Kidney (tissue), 13 donors: ENCODE measurements at regions not wholly inside any gene's neighbourhood (a gene's known extent, or its start where the extent isn't known, plus 50 kb on each side); places are given as distances from the start of the nearest gene placed in this dataset.

ENCODE experiments used
- DNase-seq, 5 donors: peaks; one replicate each; pipeline ENCODE4 v3.0.0-alpha.2; 2013 to 2020
- FAIRE-seq: peaks from 2 replicates; lab custom pipeline; 2012; peaks lifted over from hg19 to GRCh38; lab: Jason Lieb, UNC
- H3K27ac ChIP-seq, 2 donors: one replicate each; pipeline ENCODE4 v1.7.0; 2013; ENCODE audit warnings: low read depth in 2 of 2, low read length in 2 of 2, inconsistent platforms in 1 of 2
- H3K27me3 ChIP-seq: one replicate; pipeline ENCODE4 v1.7.1; 2013; ENCODE audit warnings: low read length, inconsistent platforms; ENCODE audit not compliant: control insufficient read depth, insufficient read depth
- H3K36me3 ChIP-seq, 3 donors: one replicate each; pipeline versions ENCODE4 v1.7.0 to v1.7.1; 2013; ENCODE audit warnings: low read length in 3 of 3, control low read depth in 1 of 3, inconsistent platforms in 1 of 3; ENCODE audit not compliant: insufficient read depth in 3 of 3, control insufficient read depth in 2 of 3
- H3K4me1 ChIP-seq, 3 donors: one replicate each; pipeline versions ENCODE4 v1.7.0 to v1.7.1; 2013; ENCODE audit warnings: low read length in 3 of 3, inconsistent platforms in 1 of 3, low read depth in 1 of 3; ENCODE audit not compliant: control insufficient read depth in 2 of 3, insufficient read depth in 2 of 3
- H3K4me3 ChIP-seq, 3 donors: one replicate each; pipeline versions ENCODE4 v1.7.0 to v1.8.1; 2013; ENCODE audit warnings: low read length in 3 of 3, control low read depth in 1 of 3, inconsistent platforms in 1 of 3
- H3K9ac ChIP-seq, 3 donors: one replicate each; pipeline versions ENCODE4 v1.7.0 to v1.7.1; 2013; ENCODE audit warnings: low read length in 3 of 3, control low read depth in 1 of 3, inconsistent platforms in 1 of 3
- H3K9me3 ChIP-seq, 3 donors: one replicate each; pipeline versions ENCODE4 v1.7.0 to v1.7.1; 2013; ENCODE audit warnings: low read length in 3 of 3, control low read depth in 1 of 3, inconsistent platforms in 1 of 3; ENCODE audit not compliant: control insufficient read depth in 2 of 3, insufficient read depth in 1 of 3
- intact Hi-C: fragments of 100-400 bp; cut with DNase I; formaldehyde crosslinking; loops from one replicate; pipeline ENCODE4 v1.11.1; 2022
- TF ChIP-seq, protein P1 (sequence below): IDR thresholded peaks from 3 replicates; pipeline ENCODE4 v1.5.1; 2012; ENCODE audit warnings: mild to moderate bottlenecking, moderate library complexity, borderline replicate concordance; ENCODE audit not compliant: insufficient read depth; ENCODE audit errors: extremely low read depth
- donor health status: control.
- donor health status: control.
- donor health status: control.
- donor health status: control.
- donor health status: control.
- donor health status: DM: yes; HTN: yes; CAD: no.
- donor health status: Normal renal cell carcinoma (clear cell type).

DNA sequence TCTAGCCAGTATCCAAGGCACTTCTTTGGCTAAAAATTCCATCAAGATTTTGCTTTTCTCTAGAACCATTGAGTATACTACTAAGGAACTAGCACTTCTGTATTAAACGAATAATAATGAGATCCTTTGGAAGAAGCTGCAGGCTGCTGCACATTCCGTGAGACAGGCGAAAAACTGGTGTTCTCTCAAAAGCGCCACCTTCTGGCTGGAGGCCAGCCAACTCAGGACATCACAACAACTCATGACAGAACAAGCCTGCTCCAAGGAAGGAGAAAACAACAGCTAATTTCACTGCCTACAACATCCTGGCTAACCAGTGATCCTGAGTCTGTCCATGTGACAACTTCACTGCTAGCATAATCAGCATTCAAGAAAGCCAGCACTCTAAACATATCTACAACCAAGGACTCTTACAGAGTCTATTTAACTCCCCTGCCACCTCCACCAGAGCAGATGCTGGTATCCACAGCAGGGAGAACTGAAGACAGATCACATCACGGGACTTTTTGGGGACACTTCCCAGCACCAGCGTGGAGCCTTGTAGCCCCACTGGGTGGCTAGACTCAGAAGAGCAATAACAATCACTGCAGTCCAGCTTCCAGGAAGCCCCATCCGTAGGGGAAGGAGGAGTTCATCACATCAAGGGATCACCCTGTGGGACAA, 150.5 kb downstream of the YTHDC2 start:
- FAIRE-seq = no peak
- TF ChIP-seq, protein P1, sequence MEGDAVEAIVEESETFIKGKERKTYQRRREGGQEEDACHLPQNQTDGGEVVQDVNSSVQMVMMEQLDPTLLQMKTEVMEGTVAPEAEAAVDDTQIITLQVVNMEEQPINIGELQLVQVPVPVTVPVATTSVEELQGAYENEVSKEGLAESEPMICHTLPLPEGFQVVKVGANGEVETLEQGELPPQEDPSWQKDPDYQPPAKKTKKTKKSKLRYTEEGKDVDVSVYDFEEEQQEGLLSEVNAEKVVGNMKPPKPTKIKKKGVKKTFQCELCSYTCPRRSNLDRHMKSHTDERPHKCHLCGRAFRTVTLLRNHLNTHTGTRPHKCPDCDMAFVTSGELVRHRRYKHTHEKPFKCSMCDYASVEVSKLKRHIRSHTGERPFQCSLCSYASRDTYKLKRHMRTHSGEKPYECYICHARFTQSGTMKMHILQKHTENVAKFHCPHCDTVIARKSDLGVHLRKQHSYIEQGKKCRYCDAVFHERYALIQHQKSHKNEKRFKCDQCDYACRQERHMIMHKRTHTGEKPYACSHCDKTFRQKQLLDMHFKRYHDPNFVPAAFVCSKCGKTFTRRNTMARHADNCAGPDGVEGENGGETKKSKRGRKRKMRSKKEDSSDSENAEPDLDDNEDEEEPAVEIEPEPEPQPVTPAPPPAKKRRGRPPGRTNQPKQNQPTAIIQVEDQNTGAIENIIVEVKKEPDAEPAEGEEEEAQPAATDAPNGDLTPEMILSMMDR = peak; percentile 23
- Histone ChIP-seq H3K9ac (no peak overlapping the region), H3K36me3 (no peaks in the 10 kb centered on the region), H3K4me1 (no peaks in the 10 kb centered on the region), H3K9me3 (peaks cover 0 to 1% (median 0%) of the 10 kb centered on the region in 3 donors), H3K27ac (no peak overlapping the region), H3K4me3 (no peak overlapping the region), H3K27me3 (no peaks in the 10 kb centered on the region)
- peak in 1 of 5 donors; percentile 29 for DNase-seq
- intact Hi-C loops = no loop called here

DNA sequence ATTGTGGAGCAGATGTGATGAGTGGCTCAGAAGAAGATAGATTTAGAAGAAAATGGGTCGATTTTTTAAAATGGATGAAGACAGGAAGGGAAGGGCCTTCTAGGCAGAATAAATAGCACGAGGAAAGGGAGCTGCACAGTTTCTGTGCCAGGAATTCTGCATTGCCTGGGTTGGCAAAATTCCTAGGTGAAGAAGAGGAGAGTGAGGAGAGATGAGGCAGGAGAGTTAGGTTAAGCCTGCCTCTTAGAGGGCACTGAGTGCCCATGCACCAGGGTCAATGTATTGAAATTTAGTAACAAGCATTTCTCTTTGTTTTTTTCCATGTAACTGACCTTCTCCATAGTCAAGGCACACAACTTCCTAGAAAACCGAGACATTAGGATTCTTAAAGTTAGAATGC, 159.5 kb downstream of the YTHDC2 start:
- Histone ChIP-seq H3K27me3 (no peaks in the 10 kb centered on the region), H3K4me1 (no peaks in the 10 kb centered on the region), H3K9me3 (peaks cover 0 to 2% (median 0%) of the 10 kb centered on the region in 3 donors), H3K9ac (no peak overlapping the region), H3K4me3 (no peak overlapping the region), H3K36me3 (no peaks in the 10 kb centered on the region), H3K27ac (no peak overlapping the region)
- FAIRE-seq (no peak), DNase-seq (no peak)
- intact Hi-C loops = no loop called here
- TF ChIP-seq, protein P1 = no peak

DNA sequence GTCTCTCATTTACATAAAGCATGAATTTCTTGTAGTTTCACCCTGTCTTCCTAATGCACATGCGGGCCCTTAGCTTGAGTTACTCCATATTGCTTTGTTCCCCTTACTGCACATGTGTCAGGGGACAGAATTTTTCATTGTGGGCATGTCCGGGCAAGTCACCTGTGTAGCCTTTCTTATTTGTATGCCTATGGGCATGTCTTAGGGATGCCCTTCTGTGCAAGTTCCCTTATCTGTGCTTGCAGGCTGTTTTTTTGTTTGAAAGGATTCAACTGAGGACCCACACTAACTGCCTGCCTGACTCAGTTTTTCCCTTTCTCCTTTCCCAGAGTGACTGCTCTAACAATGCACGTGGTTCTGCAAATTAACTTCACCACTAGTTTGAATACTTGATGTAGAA, 161.7 kb downstream of the YTHDC2 start:
- H3K4me1 ChIP-seq = no peaks in the 10 kb centered on the region
- intact Hi-C loops = no loop called here
- H3K27ac ChIP-seq = no peak overlapping the region
- TF ChIP-seq, protein P1 = no peak
- DNase-seq (no peak), FAIRE-seq (no peak)
- no peaks in the 10 kb centered on the region for H3K27me3 ChIP-seq
- no peak overlapping the region for H3K9ac ChIP-seq
- no peaks in the 10 kb centered on the region for H3K9me3 ChIP-seq
- no peak overlapping the region for H3K4me3 ChIP-seq
- H3K36me3 ChIP-seq = no peaks in the 10 kb centered on the region

DNA sequence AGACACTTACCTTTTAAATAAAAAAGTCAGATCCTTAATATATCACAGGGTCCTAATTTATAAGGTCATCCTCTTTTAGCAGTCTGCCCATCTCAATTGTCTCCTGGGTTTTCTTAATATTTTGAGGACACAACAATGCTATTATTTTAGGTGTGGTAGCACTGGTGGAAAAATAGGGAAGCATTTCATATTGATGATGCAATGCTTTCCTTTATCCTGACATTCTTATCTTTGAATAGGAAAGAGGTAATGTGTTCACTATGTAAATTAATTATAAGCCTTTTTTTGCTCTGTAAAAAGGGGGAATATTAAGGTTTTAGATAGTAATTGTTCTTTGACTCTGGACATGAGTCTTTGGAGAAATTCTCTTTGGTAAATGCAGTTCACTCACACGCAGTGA, 164.7 kb downstream of the YTHDC2 start:
- H3K36me3 ChIP-seq = no peaks in the 10 kb centered on the region
- intact Hi-C loops = no loop called here
- no peak overlapping the region for H3K4me3 ChIP-seq
- H3K27me3 ChIP-seq = no peaks in the 10 kb centered on the region
- DNase-seq = no peak
- H3K9me3 ChIP-seq = no peaks in the 10 kb centered on the region
- no peak overlapping the region for H3K9ac ChIP-seq
- FAIRE-seq = no peak
- H3K4me1 ChIP-seq = no peaks in the 10 kb centered on the region
- TF ChIP-seq, protein P1 = no peak
- H3K27ac ChIP-seq = no peak overlapping the region
